Spleen (tissue), 7 donors: ENCODE measurements at regions not wholly inside any gene's neighbourhood (a gene's known extent, or its start where the extent isn't known, plus 50 kb on each side); places are given as distances from the start of the nearest gene placed in this dataset.

Source experiments
- POLR2A ChIP-seq, 3 donors: fragments of 450-650 bp; IDR thresholded peaks; one replicate each; pipeline ENCODE4 v1.5.1; 2017; ENCODE audit warnings: antibody characterized with exemption in 3 of 3, mild to moderate bottlenecking in 1 of 3
- TF ChIP-seq, protein P1 (sequence below), 11 experiments: fragments of 200-600 bp in 7 of 11; fragments of 450-650 bp in 4 of 11; sonication (generic) in 4 of 11; IDR thresholded peaks in 8 of 11; conservative IDR thresholded peaks in 3 of 11; 1 replicate in 7 of 11; 2 replicates in 4 of 11; pipeline versions ENCODE4 v1.4.0 to v1.8.0; 2016 to 2021; ENCODE audit warnings: antibody characterized with exemption in 11 of 11, inconsistent platforms in 4 of 11, mild to moderate bottlenecking in 1 of 11
- donor health status: DM: no; HTN: no; CAD: no; lungs with moderate emphysema.
- donor health status: DM: no; HTN: no; CAD: no.
- donor health status: DM: no; HTN: no; CAD: no.

DNA sequence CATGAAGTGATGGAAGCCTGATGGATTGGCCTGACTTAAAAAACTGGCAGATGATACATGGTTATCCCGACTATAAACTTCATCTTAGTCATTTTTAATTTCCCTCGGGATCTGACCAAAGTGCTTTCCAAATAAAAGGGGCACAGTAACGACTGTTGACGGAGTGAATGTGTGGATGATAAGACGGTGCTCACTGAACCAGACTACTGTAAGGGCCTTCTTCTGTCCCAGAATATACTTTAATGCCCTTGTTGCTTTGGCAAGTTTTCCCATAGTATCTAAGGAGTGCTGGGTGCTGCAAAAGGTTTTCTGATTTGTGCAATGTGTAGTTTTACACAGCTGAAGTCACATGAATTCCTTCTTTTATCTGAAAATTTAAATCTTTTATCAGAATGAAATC, 373.5 kb downstream of the DSEL start:
- TF ChIP-seq, protein P1, sequence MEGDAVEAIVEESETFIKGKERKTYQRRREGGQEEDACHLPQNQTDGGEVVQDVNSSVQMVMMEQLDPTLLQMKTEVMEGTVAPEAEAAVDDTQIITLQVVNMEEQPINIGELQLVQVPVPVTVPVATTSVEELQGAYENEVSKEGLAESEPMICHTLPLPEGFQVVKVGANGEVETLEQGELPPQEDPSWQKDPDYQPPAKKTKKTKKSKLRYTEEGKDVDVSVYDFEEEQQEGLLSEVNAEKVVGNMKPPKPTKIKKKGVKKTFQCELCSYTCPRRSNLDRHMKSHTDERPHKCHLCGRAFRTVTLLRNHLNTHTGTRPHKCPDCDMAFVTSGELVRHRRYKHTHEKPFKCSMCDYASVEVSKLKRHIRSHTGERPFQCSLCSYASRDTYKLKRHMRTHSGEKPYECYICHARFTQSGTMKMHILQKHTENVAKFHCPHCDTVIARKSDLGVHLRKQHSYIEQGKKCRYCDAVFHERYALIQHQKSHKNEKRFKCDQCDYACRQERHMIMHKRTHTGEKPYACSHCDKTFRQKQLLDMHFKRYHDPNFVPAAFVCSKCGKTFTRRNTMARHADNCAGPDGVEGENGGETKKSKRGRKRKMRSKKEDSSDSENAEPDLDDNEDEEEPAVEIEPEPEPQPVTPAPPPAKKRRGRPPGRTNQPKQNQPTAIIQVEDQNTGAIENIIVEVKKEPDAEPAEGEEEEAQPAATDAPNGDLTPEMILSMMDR (IDR thresholded peaks at IDR 0.05 in 8 of 11, conservative IDR thresholded peaks at IDR 0.05 in 3 of 11): no peak
- no peak for TF ChIP-seq POLR2A (IDR thresholded peaks at IDR 0.05)
